ENCODE measurements at regions not wholly inside any gene's neighbourhood (a gene's known extent, or its start where the extent isn't known, plus 50 kb on each side); places are given as distances from the start of the nearest gene placed in this dataset.

DNA sequence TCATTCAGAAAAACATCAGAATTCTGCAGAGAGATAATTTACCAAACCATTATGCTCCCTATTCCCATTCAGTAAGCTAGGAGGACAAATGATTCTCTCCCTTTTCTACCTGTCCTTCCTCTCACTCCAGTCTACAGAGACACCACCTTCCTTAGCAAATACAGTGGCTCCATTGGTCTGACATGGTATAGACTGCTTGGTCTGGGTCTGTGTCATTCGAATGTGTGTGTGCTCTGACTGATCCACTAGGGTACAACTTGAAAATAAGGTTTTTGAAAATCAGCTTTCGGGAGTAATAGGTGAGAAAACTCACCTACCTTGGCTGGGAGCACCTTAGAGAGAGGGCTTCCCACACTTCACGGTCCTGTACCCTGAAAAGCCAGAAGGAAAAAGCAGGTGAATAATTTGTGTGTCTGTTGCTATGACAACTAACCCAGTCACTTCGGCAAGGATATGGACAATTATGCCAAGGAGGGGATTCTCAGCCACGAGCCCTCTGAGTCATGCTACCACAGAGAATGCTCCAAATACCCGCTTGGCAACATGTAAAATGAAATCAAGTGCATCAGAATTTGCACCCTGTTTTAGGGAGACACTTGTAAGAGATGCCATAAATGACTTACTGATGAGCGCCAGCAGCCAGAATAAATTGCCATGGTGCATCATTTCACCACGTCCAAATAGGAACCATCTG lies 114.5 kb upstream of the PRKCQ start:
- Histone ChIP-seq H3K27ac (no peak overlapping the region), H3K79me2 (no peaks in the 10 kb centered on the region), H3K36me3 (replicated peaks; ENCODE audit: insufficient read depth, low read depth) (no peaks in the 10 kb centered on the region), H3K27me3 (no peaks in the 10 kb centered on the region), H3K9me3 (ENCODE audit: low read depth) (no peaks in the 10 kb centered on the region), H3K4me3 (no peak overlapping the region), H4K20me1 (ENCODE audit: insufficient read depth, poor library complexity, severe bottlenecking) (no peaks in the 10 kb centered on the region), H3K4me1 (ENCODE audit: insufficient read depth) (no peaks in the 10 kb centered on the region), H3K9me2 (replicated peaks; ENCODE audit: insufficient read depth) (no peaks in the 10 kb centered on the region), H3K4me2 (no peak overlapping the region), H2AFZ (no peak overlapping the region)
- TF ChIP-seq EZH2 (IDR thresholded peaks at IDR 0.05; ENCODE audit: borderline replicate concordance) (no peak), EZH2phosphoT487 (IDR thresholded peaks at IDR 0.05; ENCODE audit: low read depth, severe bottlenecking, unreplicated experiment) (no peak)
- TF ChIP-seq, protein P1, sequence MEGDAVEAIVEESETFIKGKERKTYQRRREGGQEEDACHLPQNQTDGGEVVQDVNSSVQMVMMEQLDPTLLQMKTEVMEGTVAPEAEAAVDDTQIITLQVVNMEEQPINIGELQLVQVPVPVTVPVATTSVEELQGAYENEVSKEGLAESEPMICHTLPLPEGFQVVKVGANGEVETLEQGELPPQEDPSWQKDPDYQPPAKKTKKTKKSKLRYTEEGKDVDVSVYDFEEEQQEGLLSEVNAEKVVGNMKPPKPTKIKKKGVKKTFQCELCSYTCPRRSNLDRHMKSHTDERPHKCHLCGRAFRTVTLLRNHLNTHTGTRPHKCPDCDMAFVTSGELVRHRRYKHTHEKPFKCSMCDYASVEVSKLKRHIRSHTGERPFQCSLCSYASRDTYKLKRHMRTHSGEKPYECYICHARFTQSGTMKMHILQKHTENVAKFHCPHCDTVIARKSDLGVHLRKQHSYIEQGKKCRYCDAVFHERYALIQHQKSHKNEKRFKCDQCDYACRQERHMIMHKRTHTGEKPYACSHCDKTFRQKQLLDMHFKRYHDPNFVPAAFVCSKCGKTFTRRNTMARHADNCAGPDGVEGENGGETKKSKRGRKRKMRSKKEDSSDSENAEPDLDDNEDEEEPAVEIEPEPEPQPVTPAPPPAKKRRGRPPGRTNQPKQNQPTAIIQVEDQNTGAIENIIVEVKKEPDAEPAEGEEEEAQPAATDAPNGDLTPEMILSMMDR (IDR thresholded peaks at IDR 0.05; ENCODE audit: poor library complexity), result no peak
- WGBS (ENCODE audit: low lambda C conversion rate, missing lambda C conversion rate), result 83% methylated on average over 8 of the region's 8 CpGs
- no peak for DNase-seq (ENCODE audit: low spot score)

DNA sequence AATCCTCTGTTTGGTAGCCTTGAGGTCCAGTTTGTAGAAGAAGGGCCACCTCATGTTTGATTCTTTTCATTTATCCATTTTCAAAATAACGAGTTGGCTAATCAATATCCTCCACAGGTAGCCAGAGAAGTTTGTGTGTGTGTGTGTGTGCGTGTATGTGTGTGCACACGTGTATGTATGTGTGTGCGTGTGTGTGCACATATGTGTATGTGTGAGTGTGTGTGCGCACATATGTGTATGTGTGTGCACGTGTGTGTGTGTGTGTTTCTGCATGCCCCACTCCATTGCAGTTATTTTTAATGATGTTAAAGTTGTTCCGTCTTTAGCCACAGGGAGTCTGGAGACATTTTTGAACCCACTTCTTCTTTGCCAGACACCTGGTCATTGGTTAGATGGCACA lies 112.8 kb upstream of the PRKCQ start:
- Histone ChIP-seq H3K9me3 (ENCODE audit: low read depth) (no peaks in the 10 kb centered on the region), H2AFZ (no peak overlapping the region), H3K27me3 (no peaks in the 10 kb centered on the region), H4K20me1 (ENCODE audit: insufficient read depth, poor library complexity, severe bottlenecking) (no peaks in the 10 kb centered on the region), H3K79me2 (no peaks in the 10 kb centered on the region), H3K27ac (no peak overlapping the region), H3K4me2 (no peak overlapping the region), H3K4me3 (no peak overlapping the region), H3K9me2 (replicated peaks; ENCODE audit: insufficient read depth) (no peaks in the 10 kb centered on the region), H3K36me3 (replicated peaks; ENCODE audit: insufficient read depth, low read depth) (no peaks in the 10 kb centered on the region), H3K4me1 (ENCODE audit: insufficient read depth) (no peaks in the 10 kb centered on the region)
- no peak for TF ChIP-seq EZH2 (IDR thresholded peaks at IDR 0.05; ENCODE audit: borderline replicate concordance)
- TF ChIP-seq EZH2phosphoT487 (IDR thresholded peaks at IDR 0.05; ENCODE audit: low read depth, severe bottlenecking, unreplicated experiment), result no peak
- TF ChIP-seq, protein P1 (IDR thresholded peaks at IDR 0.05; ENCODE audit: poor library complexity), result no peak
- no peak for DNase-seq (ENCODE audit: low spot score)
- 79% methylated on average over 7 of the region's 7 CpGs for WGBS (ENCODE audit: low lambda C conversion rate, missing lambda C conversion rate)

DNA sequence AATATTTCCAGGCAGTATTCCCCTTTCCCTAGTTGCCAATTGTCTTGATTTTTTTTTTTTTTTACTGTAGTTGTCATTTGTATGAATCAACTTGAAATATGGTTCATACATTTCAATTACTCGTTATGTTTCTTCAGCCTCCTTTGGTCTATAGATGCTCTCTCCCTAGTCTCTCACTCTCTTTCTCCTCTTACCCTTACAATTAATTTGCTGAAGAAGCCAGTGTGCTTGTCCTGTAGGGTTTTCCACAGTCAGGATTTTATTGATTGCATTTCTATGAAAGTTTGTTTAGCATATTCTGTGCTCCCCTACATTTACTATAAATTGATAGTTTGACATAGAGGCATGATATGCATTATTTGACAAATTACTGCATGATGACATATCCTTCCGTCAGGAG lies 112.0 kb upstream of the PRKCQ start:
- H3K27ac ChIP-seq, result no peak overlapping the region
- TF ChIP-seq, protein P1 (IDR thresholded peaks at IDR 0.05; ENCODE audit: poor library complexity), result no peak
- TF ChIP-seq EZH2phosphoT487 (IDR thresholded peaks at IDR 0.05; ENCODE audit: low read depth, severe bottlenecking, unreplicated experiment), result no peak
- no peak for TF ChIP-seq EZH2 (IDR thresholded peaks at IDR 0.05; ENCODE audit: borderline replicate concordance)
- DNase-seq (ENCODE audit: low spot score), result no peak
- no peak overlapping the region for H2AFZ ChIP-seq
- no peaks in the 10 kb centered on the region for H3K79me2 ChIP-seq
- no peak overlapping the region for H3K4me3 ChIP-seq
- H3K27me3 ChIP-seq, result no peaks in the 10 kb centered on the region
- no peaks in the 10 kb centered on the region for H4K20me1 ChIP-seq (ENCODE audit: insufficient read depth, poor library complexity, severe bottlenecking)
- WGBS (ENCODE audit: low lambda C conversion rate, missing lambda C conversion rate), result 88% methylated on average over 2 of the region's 2 CpGs
- no peaks in the 10 kb centered on the region for H3K36me3 ChIP-seq (replicated peaks; ENCODE audit: insufficient read depth, low read depth)
- no peaks in the 10 kb centered on the region for H3K9me3 ChIP-seq (ENCODE audit: low read depth)
- H3K4me2 ChIP-seq, result no peak overlapping the region
- H3K4me1 ChIP-seq (ENCODE audit: insufficient read depth), result no peaks in the 10 kb centered on the region
- no peaks in the 10 kb centered on the region for H3K9me2 ChIP-seq (replicated peaks; ENCODE audit: insufficient read depth)
